NCI-H1694 treated with DMSO at 0.1 percent for 48 hours (cell line): ENCODE measurements at regions not wholly inside any gene's neighbourhood (a gene's known extent, or its start where the extent isn't known, plus 50 kb on each side); places are given as distances from the start of the nearest gene placed in this dataset.
"Not testable (repeated sequence)": the region's sequence is repeated elsewhere in the genome, so short reads cannot be mapped to it uniquely, and the experiment has no call there.

ENCODE experiments used
- DNase-seq: peaks from one replicate; lab custom pipeline; 2025; lab: John Stamatoyannopoulos, UW

GRCh38 chr13:31518645-31519044, 220.7 kb upstream of the RXFP2 start:
- no peak for DNase-seq

GRCh38 chr13:31521435-31521834, 217.9 kb upstream of the RXFP2 start:
- no peak for DNase-seq

GRCh38 chr13:31522396-31522795, 216.9 kb upstream of the RXFP2 start:
- no peak for DNase-seq

- DNase-seq: no peak
Observed at GRCh38 chr13:31528176-31528575, 211.2 kb upstream of the RXFP2 start.

GRCh38 chr13:31528758-31529157, 210.6 kb upstream of the RXFP2 start:
- no peak for DNase-seq

GRCh38 chr13:31530922-31531321, 208.4 kb upstream of the RXFP2 start:
- DNase-seq: no peak

GRCh38 chr13:31537052-31537451, 202.3 kb upstream of the RXFP2 start:
- DNase-seq: no peak

GRCh38 chr13:31538067-31539042, 201.0 kb upstream of the RXFP2 start:
- peak; percentile 5 for DNase-seq

- no peak for DNase-seq
Observed at GRCh38 chr13:31540281-31540680, 199.0 kb upstream of the RXFP2 start.

- no peak for DNase-seq
Observed at GRCh38 chr13:31543190-31543589, 196.1 kb upstream of the RXFP2 start.

- DNase-seq: no peak
Observed at GRCh38 chr13:31545616-31546015, 193.7 kb upstream of the RXFP2 start.

- DNase-seq: no peak
Observed at GRCh38 chr13:31556376-31556775, 182.9 kb upstream of the RXFP2 start.

- not testable (repeated sequence) for DNase-seq
Observed at GRCh38 chr13:31584221-31584620, 155.1 kb upstream of the RXFP2 start.

GRCh38 chr13:31587698-31588266, 151.5 kb upstream of the RXFP2 start:
- no peak for DNase-seq

- no peak for DNase-seq
Observed at GRCh38 chr13:31588316-31588715, 151.0 kb upstream of the RXFP2 start.

GRCh38 chr13:31588893-31589292, 150.4 kb upstream of the RXFP2 start:
- no peak for DNase-seq

- no peak for DNase-seq
Observed at GRCh38 chr13:31591642-31592233, 147.6 kb upstream of the RXFP2 start.

GRCh38 chr13:31594056-31594455, 145.3 kb upstream of the RXFP2 start:
- DNase-seq: no peak

- no peak for DNase-seq
Observed at GRCh38 chr13:31595563-31595962, 143.8 kb upstream of the RXFP2 start.

- DNase-seq: no peak
Observed at GRCh38 chr13:31598990-31599389, 140.3 kb upstream of the RXFP2 start.

- no peak for DNase-seq
Observed at GRCh38 chr13:31605076-31605860, 134.1 kb upstream of the RXFP2 start.

- not testable (repeated sequence) for DNase-seq
Observed at GRCh38 chr13:31607531-31607930, 131.8 kb upstream of the RXFP2 start.
